Stimulated activated CD4-positive, alpha-beta T cell treated with anti-CD3 and anti-CD28 coated beads, Interleukin-12 subunit alpha, Interleukin-12 subunit beta, amount 100 ng/mL, for 4 hours (primary cell): ENCODE measurements at regions not wholly inside any gene's neighbourhood (a gene's known extent, or its start where the extent isn't known, plus 50 kb on each side); places are given as distances from the start of the nearest gene placed in this dataset.

Experiments used
- DNase-seq: peaks from one replicate; pipeline ENCODE4 v3.0.0-alpha.2; 2020

GRCh38 chr6:11291582-11291981 lies 59.1 kb upstream of the NEDD9 start:
- DNase-seq = no peak

DNA sequence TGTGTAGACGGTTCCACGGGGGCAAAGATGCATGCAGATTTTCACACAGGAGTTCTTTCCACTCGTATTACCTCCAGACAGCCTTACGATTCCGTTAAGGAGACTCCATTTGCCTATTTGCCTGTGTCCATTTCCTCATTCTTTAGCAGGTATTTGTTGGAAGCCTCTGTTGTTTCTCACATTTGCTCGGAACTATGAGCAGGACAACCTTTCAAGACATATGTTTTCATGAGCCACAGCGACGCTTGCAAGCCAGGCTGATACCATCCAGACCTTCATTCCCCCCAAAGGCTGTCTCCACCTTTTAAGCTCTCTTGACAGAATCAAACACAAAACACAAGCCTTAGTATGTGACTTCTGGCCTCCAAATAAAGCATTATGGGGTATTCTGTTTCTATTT lies 57.6 kb upstream of the NEDD9 start:
- no peak for DNase-seq

GRCh38 chr6:11288065-11288464 lies 55.6 kb upstream of the NEDD9 start:
- no peak for DNase-seq

- DNase-seq = no peak
These were observed 52.5 kb upstream of the NEDD9 start for GRCh38 chr6:11284996-11285395.

DNA sequence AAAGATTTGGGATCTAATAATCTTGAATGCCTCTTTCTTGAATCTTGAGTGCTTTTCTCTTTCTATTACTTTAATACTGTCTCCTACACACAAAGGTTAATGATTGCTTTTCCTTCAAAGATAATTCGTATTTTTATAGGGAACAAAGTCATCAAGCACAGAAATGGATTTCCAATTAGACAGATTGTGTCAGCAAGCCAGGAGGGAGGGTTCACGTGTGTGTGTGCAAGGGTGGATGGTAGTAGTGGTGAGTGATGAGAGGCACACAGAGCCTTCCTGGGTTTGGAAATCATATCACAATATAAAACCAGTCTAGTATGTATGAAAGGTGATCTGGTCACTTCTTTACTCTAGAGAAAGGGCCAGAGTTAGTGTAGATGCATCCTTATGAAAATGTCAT lies 51.2 kb upstream of the NEDD9 start:
- DNase-seq = no peak

- no peak for DNase-seq
These were observed 50.4 kb upstream of the NEDD9 start for GRCh38 chr6:11282875-11283274.
